Astrocyte of the spinal cord (primary cell): ENCODE measurements at regions not wholly inside any gene's neighbourhood (a gene's known extent, or its start where the extent isn't known, plus 50 kb on each side); places are given as distances from the start of the nearest gene placed in this dataset.

Experiments
- DNase-seq: peaks from one replicate; pipeline ENCODE4 v3.0.0; 2011; ENCODE audit warnings: low read depth, low spot score
- H3K4me3 ChIP-seq: 2 replicates; pipeline ENCODE4 v1.5.1; 2011; ENCODE audit warnings: low read depth, mild to moderate bottlenecking, low read length, moderate library complexity
- in situ Hi-C: cut with HindIII; loops from 2 replicates; pipeline ENCODE4 v1.10.0; 2017; ENCODE audit warnings: low sequenced_read_pairs
- TF ChIP-seq, protein P1 (sequence below): IDR thresholded peaks from 2 replicates; pipeline ENCODE4 v1.5.1; 2012; ENCODE audit warnings: low read depth, mild to moderate bottlenecking, low read length, inconsistent platforms

DNA sequence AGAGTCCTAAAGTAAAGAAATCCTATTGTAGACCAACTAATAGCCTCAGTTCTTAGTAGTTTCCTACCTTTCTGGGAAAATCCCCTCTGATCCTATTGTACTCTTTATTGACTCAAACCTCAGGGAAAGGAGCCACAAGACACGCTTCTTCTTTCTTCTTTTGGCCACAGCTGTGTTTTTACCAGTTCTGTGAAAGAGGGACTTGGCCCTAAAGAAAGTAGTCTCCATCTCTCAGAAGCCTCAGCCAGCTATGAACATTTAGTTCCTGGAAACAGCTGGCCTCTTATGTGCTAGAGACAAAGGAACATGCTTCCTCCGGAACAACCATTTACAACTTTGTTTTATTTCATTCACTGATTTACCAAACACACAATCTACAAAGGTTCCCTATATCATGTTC lies 66.1 kb upstream of the ARID2 start:
- DNase-seq: no peak
- in situ Hi-C loops: no loop called here
- H3K4me3 ChIP-seq: no peak overlapping the region
- TF ChIP-seq, protein P1, sequence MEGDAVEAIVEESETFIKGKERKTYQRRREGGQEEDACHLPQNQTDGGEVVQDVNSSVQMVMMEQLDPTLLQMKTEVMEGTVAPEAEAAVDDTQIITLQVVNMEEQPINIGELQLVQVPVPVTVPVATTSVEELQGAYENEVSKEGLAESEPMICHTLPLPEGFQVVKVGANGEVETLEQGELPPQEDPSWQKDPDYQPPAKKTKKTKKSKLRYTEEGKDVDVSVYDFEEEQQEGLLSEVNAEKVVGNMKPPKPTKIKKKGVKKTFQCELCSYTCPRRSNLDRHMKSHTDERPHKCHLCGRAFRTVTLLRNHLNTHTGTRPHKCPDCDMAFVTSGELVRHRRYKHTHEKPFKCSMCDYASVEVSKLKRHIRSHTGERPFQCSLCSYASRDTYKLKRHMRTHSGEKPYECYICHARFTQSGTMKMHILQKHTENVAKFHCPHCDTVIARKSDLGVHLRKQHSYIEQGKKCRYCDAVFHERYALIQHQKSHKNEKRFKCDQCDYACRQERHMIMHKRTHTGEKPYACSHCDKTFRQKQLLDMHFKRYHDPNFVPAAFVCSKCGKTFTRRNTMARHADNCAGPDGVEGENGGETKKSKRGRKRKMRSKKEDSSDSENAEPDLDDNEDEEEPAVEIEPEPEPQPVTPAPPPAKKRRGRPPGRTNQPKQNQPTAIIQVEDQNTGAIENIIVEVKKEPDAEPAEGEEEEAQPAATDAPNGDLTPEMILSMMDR: no peak

DNA sequence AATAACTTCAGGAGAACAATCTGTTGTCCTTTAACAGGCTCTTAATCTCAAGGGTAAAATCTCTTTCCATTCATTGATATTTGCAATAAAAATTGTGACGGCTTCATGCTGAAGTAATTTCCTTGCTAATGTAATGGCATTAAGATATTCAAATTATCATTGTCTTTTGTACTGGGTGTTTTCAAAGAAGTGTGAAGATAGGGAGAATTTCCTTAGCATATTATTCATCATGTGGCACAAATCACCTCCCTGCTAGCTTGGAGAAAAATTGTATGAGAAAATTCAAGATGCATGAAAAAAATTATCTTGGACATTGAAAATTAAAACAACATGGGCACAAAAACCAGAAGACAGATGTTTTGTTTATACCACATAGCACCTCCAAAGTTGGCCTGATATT lies 63.6 kb upstream of the ARID2 start:
- in situ Hi-C loops: no loop called here
- no peak overlapping the region for H3K4me3 ChIP-seq
- TF ChIP-seq, protein P1: no peak
- DNase-seq: no peak

DNA sequence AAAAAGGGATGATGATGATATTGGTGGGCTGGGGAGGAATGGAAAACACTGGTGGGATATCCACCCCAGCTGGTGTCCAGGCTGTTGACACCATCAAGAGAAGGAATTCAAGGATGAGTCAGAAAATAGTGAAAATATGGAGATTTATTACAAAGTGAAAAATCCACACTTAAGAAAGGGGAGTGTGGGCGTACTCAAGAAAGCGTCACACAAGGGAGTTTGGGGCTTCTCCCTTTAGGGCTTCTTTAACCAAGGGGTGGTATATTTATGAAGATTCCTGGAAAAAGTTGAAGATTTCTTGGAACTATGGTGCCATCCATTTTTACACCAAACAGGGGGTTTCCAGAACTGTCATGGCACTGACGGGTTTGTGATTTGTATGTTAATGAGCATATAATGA lies 63.1 kb upstream of the ARID2 start:
- no peak for DNase-seq
- H3K4me3 ChIP-seq: no peak overlapping the region
- TF ChIP-seq, protein P1: no peak
- in situ Hi-C loops: no loop called here

DNA sequence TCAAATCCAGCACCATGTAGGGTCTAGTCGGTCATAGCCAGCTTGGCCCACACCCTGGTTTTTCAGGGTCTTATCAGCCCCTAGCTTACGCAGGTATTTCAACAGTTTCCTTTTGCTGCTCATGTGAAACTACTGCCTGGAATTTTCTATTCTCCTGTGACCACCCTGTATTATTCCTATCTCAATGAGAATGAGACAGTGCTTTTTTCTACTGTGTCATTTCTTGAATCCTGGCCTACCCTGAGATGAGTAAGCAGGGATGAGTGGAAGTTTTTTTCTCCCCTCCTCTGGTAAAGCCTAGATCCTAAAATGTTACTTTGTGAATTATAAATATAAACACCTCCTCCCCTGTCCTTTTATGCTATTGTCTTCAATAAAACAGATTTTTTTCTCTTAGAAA lies 62.7 kb upstream of the ARID2 start:
- in situ Hi-C loops: no loop called here
- no peak for DNase-seq
- TF ChIP-seq, protein P1: no peak

DNA sequence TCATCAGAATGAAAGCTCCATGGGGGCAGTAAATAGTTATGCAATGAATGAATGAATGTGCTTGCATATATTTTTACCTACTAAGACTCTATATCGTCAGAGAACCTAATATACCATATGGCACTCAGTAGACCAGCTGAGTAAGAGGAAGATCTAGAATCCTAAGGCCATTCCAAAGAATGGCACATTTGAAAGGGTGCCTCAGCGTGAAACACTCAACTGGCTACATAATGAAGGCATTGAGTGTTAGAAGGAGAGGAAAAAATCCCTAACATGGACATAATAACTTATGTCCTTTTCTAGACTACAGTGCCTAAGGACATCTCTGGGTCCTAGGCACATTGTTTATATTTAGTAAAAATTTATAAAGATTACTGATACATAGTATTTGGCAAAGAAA lies 61.7 kb upstream of the ARID2 start:
- DNase-seq: no peak
- TF ChIP-seq, protein P1: no peak
- H3K4me3 ChIP-seq: no peak overlapping the region
- in situ Hi-C loops: no loop called here

More for the DNA sequence above, 62.7 kb upstream of the ARID2 start:
- no peak overlapping the region for H3K4me3 ChIP-seq

DNA sequence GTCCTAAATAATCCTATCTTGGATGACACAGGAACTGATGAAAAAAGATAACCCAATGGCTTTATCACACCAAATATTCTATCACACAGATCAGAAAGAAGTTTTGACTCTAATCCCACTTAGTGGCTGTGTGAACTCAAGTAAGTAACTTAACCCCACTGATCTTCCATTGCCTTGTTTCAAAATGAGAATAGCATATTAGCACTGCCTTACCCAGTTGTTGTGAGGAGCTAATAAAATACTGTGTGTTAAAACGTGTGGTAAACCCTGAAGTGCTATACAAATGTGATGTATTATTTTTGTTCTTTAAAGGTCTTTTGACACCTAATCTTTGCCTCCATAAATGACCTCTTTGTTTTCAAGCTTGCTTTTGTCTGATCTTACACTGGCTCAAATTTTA lies 60.9 kb upstream of the ARID2 start:
- in situ Hi-C loops: no loop called here
- no peak overlapping the region for H3K4me3 ChIP-seq
- DNase-seq: no peak
- TF ChIP-seq, protein P1: no peak

DNA sequence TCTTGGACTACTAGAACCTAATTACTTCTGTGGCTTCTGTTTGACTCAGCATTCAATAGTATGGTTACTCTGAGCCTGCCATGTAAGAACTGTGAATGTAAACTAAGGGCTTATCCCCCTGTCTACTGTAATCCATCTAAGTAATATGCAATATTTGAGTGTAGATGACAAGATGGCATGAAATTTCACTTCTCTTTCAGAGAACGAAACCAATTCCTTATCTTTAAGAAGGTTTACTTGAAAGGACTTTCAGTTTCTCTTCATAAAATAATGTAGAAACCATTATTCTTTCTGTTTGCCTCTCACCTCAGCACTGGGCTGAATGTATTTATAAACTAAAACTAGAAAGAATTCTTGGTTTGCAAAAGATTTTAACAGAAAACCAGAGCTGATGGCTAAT lies 60.4 kb upstream of the ARID2 start:
- DNase-seq: no peak
- H3K4me3 ChIP-seq: no peak overlapping the region
- in situ Hi-C loops: no loop called here
- TF ChIP-seq, protein P1: no peak
